ENCODE measurements at regions not wholly inside any gene's neighbourhood (a gene's known extent, or its start where the extent isn't known, plus 50 kb on each side); places are given as distances from the start of the nearest gene placed in this dataset.

GRCh38 chr17:70919241-70919640 lies 749.9 kb downstream of the KCNJ2 start:
- intact Hi-C loops (cut with DNase I), result no loop called here
- 41 to 75% methylated on average over 1 of the region's 1 CpG for WGBS, 2 donors
- no peak for TF ChIP-seq CTCF (IDR thresholded peaks at IDR 0.05)
- no peaks in the 10 kb centered on the region for H3K27me3 ChIP-seq
- H3K36me3 ChIP-seq, result no peaks in the 10 kb centered on the region
- H3K4me1 ChIP-seq, result no peaks in the 10 kb centered on the region
- DNase-seq, result no peak
- H3K27ac ChIP-seq, result no peak overlapping the region
- no peak overlapping the region for H3K4me3 ChIP-seq
- peaks cover 0 to 36% (median 7%) of the 10 kb centered on the region in 11 donors for H3K9me3 ChIP-seq
- ATAC-seq, result no peak

- no peak overlapping the region for H3K4me3 ChIP-seq
- no peak overlapping the region for H3K27ac ChIP-seq
- ATAC-seq (no peak), DNase-seq (no peak)
- no peaks in the 10 kb centered on the region for H3K4me1 ChIP-seq
- no peaks in the 10 kb centered on the region for H3K36me3 ChIP-seq
- H3K9me3 ChIP-seq, result peaks cover 0 to 36% (median 7%) of the 10 kb centered on the region in 11 donors
- 91 to 92% methylated on average over 1 of the region's 1 CpG for WGBS, 2 donors
- no peaks in the 10 kb centered on the region for H3K27me3 ChIP-seq
- intact Hi-C loops (cut with DNase I), result no loop called here
- no peak for TF ChIP-seq CTCF (IDR thresholded peaks at IDR 0.05)
These were observed 751.1 kb downstream of the KCNJ2 start for GRCh38 chr17:70920416-70920815.

GRCh38 chr17:70922268-70922667 lies 752.9 kb downstream of the KCNJ2 start:
- Histone ChIP-seq H3K27ac (no peak overlapping the region), H3K4me3 (no peak overlapping the region), H3K27me3 (no peaks in the 10 kb centered on the region), H3K36me3 (no peaks in the 10 kb centered on the region), H3K4me1 (no peaks in the 10 kb centered on the region), H3K9me3 (peaks cover 0 to 24% (median 0%) of the 10 kb centered on the region in 11 donors)
- no peak for ATAC-seq
- DNase-seq, result no peak
- WGBS, 2 donors, result 85 to 87% methylated on average over 2 of the region's 2 CpGs
- intact Hi-C loops (cut with DNase I), result no loop called here
- TF ChIP-seq CTCF (IDR thresholded peaks at IDR 0.05), result no peak

- H3K36me3 ChIP-seq, result no peaks in the 10 kb centered on the region
- H3K27me3 ChIP-seq, result no peaks in the 10 kb centered on the region
- H3K4me1 ChIP-seq, result no peaks in the 10 kb centered on the region
- no peak for TF ChIP-seq CTCF (IDR thresholded peaks at IDR 0.05)
- no peak for DNase-seq
- no peak overlapping the region for H3K4me3 ChIP-seq
- ATAC-seq, result no peak
- WGBS, 2 donors, result 67 to 80% methylated on average over 4 of the region's 4 CpGs
- intact Hi-C loops (cut with DNase I), result no loop called here
- no peak overlapping the region for H3K27ac ChIP-seq
- peaks cover 0 to 6% (median 0%) of the 10 kb centered on the region in 11 donors for H3K9me3 ChIP-seq
These were observed 755.4 kb downstream of the KCNJ2 start for GRCh38 chr17:70924776-70925175.

GRCh38 chr17:70929226-70929625 lies 759.9 kb downstream of the KCNJ2 start:
- ATAC-seq (no peak), DNase-seq (no peak)
- no peak overlapping the region for H3K4me3 ChIP-seq
- H3K27ac ChIP-seq, result no peak overlapping the region
- no peaks in the 10 kb centered on the region for H3K27me3 ChIP-seq
- H3K9me3 ChIP-seq, result no peaks in the 10 kb centered on the region
- no peaks in the 10 kb centered on the region for H3K36me3 ChIP-seq
- 85 to 87% methylated on average over 2 of the region's 2 CpGs for WGBS, 2 donors
- intact Hi-C loops (cut with DNase I), result no loop called here
- no peaks in the 10 kb centered on the region for H3K4me1 ChIP-seq
- no peak for TF ChIP-seq CTCF (IDR thresholded peaks at IDR 0.05)
